HEK293 (cell line): ENCODE measurements at regions not wholly inside any gene's neighbourhood (a gene's known extent, or its start where the extent isn't known, plus 50 kb on each side); places are given as distances from the start of the nearest gene placed in this dataset.

Source experiments
- ZNF114 ChIP-seq: fragments of 450-650 bp; formaldehyde crosslinking; IDR thresholded peaks from 2 replicates; pipeline ENCODE4 v1.5.0; 2017; ENCODE audit warnings: missing biosample characterization, missing genetic modification characterization
- ZNF248 ChIP-seq: fragments of 450-650 bp; formaldehyde crosslinking; IDR thresholded peaks from 2 replicates; pipeline ENCODE4 v1.5.1; 2017; ENCODE audit warnings: missing biosample characterization, missing genetic modification characterization

DNA sequence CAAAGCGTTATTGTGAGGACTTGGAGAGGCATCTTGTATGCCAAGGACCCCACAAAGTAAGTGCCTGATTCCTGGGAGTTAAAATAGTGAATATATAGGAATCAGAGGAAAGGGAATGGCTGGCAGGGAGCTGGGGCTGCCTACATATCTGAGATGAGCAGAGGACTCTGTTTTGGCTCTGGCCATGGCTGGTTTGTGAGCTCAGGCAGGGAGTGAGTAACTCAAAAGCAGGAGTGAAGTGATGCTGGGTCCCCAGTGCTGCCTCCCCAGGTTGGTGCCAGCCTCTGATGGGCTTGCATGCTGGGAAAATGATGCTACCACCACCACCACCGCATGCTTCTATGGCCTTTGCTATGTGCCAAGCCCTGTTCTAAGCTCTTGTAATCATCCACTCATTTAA lies 246.0 kb upstream of the MVB12B start:
- no peak for TF ChIP-seq ZNF248
- no peak for TF ChIP-seq ZNF114 (tag by site-specific recombination)
